Tibial nerve (tissue), 4 donors: ENCODE measurements at regions not wholly inside any gene's neighbourhood (a gene's known extent, or its start where the extent isn't known, plus 50 kb on each side); places are given as distances from the start of the nearest gene placed in this dataset.

Experiments used
- DNase-seq, 2 donors: peaks; one replicate each; pipeline ENCODE4 v3.0.0-alpha.2; 2019; ENCODE audit warnings: low spot score in 2 of 2
- H3K27ac ChIP-seq, 4 donors: fragments of 200-600 bp; sonication (generic) in 3 of 4; one replicate each; pipeline ENCODE4 v1.5.1; 2017 to 2019; ENCODE audit warnings: mild to moderate bottlenecking in 1 of 4
- H3K27me3 ChIP-seq, 2 donors: fragments of 200-600 bp; sonication (generic) in 1 of 2; one replicate each; pipeline versions ENCODE4 v1.5.1 to v1.6.0; 2017 to 2019
- H3K36me3 ChIP-seq, 3 donors: fragments of 200-600 bp; sonication (generic); one replicate each; pipeline ENCODE4 v1.5.1; 2018 to 2019
- H3K4me1 ChIP-seq, 4 donors: fragments of 200-600 bp; sonication (generic) in 3 of 4; one replicate each; pipeline ENCODE4 v1.5.1; 2017 to 2019
- H3K4me3 ChIP-seq, 4 donors: fragments of 200-600 bp; sonication (generic) in 3 of 4; one replicate each; pipeline ENCODE4 v1.5.1; 2017 to 2019; ENCODE audit warnings: mild to moderate bottlenecking in 1 of 4, moderate library complexity in 1 of 4
- H3K9me3 ChIP-seq, 4 donors: fragments of 200-600 bp; sonication (generic) in 3 of 4; one replicate each; pipeline ENCODE4 v1.5.1; 2017 to 2019
- CTCF ChIP-seq, 5 experiments: fragments of 200-600 bp in 3 of 5; fragments of 450-650 bp in 2 of 5; sonication (generic) in 3 of 5; IDR thresholded peaks; one replicate each; pipeline ENCODE4 v1.5.1; 2016 to 2019; ENCODE audit warnings: antibody characterized with exemption in 5 of 5, mild to moderate bottlenecking in 3 of 5, moderate library complexity in 2 of 5
- EP300 ChIP-seq, 2 donors: sonication (generic); formaldehyde crosslinking; IDR thresholded peaks; one replicate each; pipeline ENCODE4 v1.6.1; 2017; ENCODE audit warnings: antibody characterized with exemption in 2 of 2, mild to moderate bottlenecking in 1 of 2
- POLR2A ChIP-seq, 2 donors: fragments of 450-650 bp; IDR thresholded peaks; one replicate each; pipeline ENCODE4 v1.6.1; 2017; ENCODE audit warnings: antibody characterized with exemption in 2 of 2, mild to moderate bottlenecking in 2 of 2, moderate library complexity in 2 of 2
- WGBS, 2 donors: methylation state at CpG; one replicate each; pipeline ENCODE4 v1.1.5; 2018; 5-methylcytosine and 5-hydroxymethylcytosine counted together

- WGBS, 2 donors = 22 to 29% methylated on average over 1 of the region's 1 CpG
- no peaks in the 10 kb centered on the region for H3K9me3 ChIP-seq
These were observed 878.8 kb downstream of the TSN start for GRCh38 chr2:122634256-122634655.

GRCh38 chr2:122634920-122635319, 879.5 kb downstream of the TSN start:
- Histone ChIP-seq H3K4me1 (peaks cover 0 to 8% (median 0%) of the 10 kb centered on the region in 4 donors), H3K36me3 (no peaks in the 10 kb centered on the region), H3K27ac (no peak overlapping the region), H3K4me3 (no peak overlapping the region), H3K27me3 (no peaks in the 10 kb centered on the region), H3K9me3 (no peaks in the 10 kb centered on the region)
- TF ChIP-seq CTCF (IDR thresholded peaks at IDR 0.05) = no peak
- TF ChIP-seq EP300 (IDR thresholded peaks at IDR 0.05) = no peak
- no peak for TF ChIP-seq POLR2A (IDR thresholded peaks at IDR 0.05)
- no peak for DNase-seq
- 91 to 93% methylated on average over 2 of the region's 2 CpGs for WGBS, 2 donors

More at GRCh38 chr2:122634256-122634655, 878.8 kb downstream of the TSN start:
- Histone ChIP-seq H3K4me3 (no peak overlapping the region), H3K36me3 (no peaks in the 10 kb centered on the region), H3K27ac (no peak overlapping the region), H3K4me1 (peaks cover 0 to 8% (median 0%) of the 10 kb centered on the region in 4 donors), H3K27me3 (no peaks in the 10 kb centered on the region)
- no peak for TF ChIP-seq CTCF (IDR thresholded peaks at IDR 0.05)
- no peak for TF ChIP-seq POLR2A (IDR thresholded peaks at IDR 0.05)
- TF ChIP-seq EP300 (IDR thresholded peaks at IDR 0.05) = no peak
- DNase-seq = no peak

GRCh38 chr2:122635686-122636085, 880.2 kb downstream of the TSN start:
- H3K27ac ChIP-seq = no peak overlapping the region
- H3K4me1 ChIP-seq = peaks cover 0 to 8% (median 0%) of the 10 kb centered on the region in 4 donors
- no peak overlapping the region for H3K4me3 ChIP-seq
- H3K36me3 ChIP-seq = no peaks in the 10 kb centered on the region
- H3K9me3 ChIP-seq = no peaks in the 10 kb centered on the region
- no peaks in the 10 kb centered on the region for H3K27me3 ChIP-seq
- TF ChIP-seq EP300 (IDR thresholded peaks at IDR 0.05) (no peak), POLR2A (IDR thresholded peaks at IDR 0.05) (no peak)
- DNase-seq = no peak
- WGBS, 2 donors = 19 to 24% methylated on average over 1 of the region's 1 CpG

- H3K4me1 ChIP-seq = peaks cover 0 to 8% (median 0%) of the 10 kb centered on the region in 4 donors
- no peak for DNase-seq
- no peaks in the 10 kb centered on the region for H3K9me3 ChIP-seq
- no peaks in the 10 kb centered on the region for H3K27me3 ChIP-seq
- H3K27ac ChIP-seq = no peak overlapping the region
- TF ChIP-seq POLR2A (IDR thresholded peaks at IDR 0.05) = no peak
- no peak for TF ChIP-seq EP300 (IDR thresholded peaks at IDR 0.05)
- TF ChIP-seq CTCF (IDR thresholded peaks at IDR 0.05) = no peak
- H3K4me3 ChIP-seq = no peak overlapping the region
- H3K36me3 ChIP-seq = no peaks in the 10 kb centered on the region
These were observed 880.6 kb downstream of the TSN start for GRCh38 chr2:122636097-122636496.

- DNase-seq = no peak
- H3K9me3 ChIP-seq = no peaks in the 10 kb centered on the region
- 79 to 80% methylated on average over 4 of the region's 4 CpGs for WGBS, 2 donors
- H3K27ac ChIP-seq = no peak overlapping the region
- TF ChIP-seq CTCF (IDR thresholded peaks at IDR 0.05) (no peak), POLR2A (IDR thresholded peaks at IDR 0.05) (no peak), EP300 (IDR thresholded peaks at IDR 0.05) (no peak)
- no peak overlapping the region for H3K4me3 ChIP-seq
- no peaks in the 10 kb centered on the region for H3K36me3 ChIP-seq
- no peaks in the 10 kb centered on the region for H3K27me3 ChIP-seq
- H3K4me1 ChIP-seq = peaks cover 0 to 8% (median 0%) of the 10 kb centered on the region in 4 donors
These were observed 883.7 kb downstream of the TSN start for GRCh38 chr2:122639176-122639575.

GRCh38 chr2:122639711-122640110, 884.3 kb downstream of the TSN start:
- Histone ChIP-seq H3K4me1 (peaks cover 0 to 4% (median 0%) of the 10 kb centered on the region in 4 donors), H3K9me3 (no peaks in the 10 kb centered on the region), H3K36me3 (no peaks in the 10 kb centered on the region), H3K27me3 (no peaks in the 10 kb centered on the region), H3K4me3 (no peak overlapping the region), H3K27ac (no peak overlapping the region)
- 89 to 92% methylated on average over 2 of the region's 2 CpGs for WGBS, 2 donors
- TF ChIP-seq POLR2A (IDR thresholded peaks at IDR 0.05) (no peak), CTCF (IDR thresholded peaks at IDR 0.05) (no peak), EP300 (IDR thresholded peaks at IDR 0.05) (no peak)
- no peak for DNase-seq
